ENCODE measurements at regions not wholly inside any gene's neighbourhood (a gene's known extent, or its start where the extent isn't known, plus 50 kb on each side); places are given as distances from the start of the nearest gene placed in this dataset.
A peak's percentile ranks its signal among the peaks of the same experiment; 100 is the strongest.

- H3K36me3 ChIP-seq, result no peaks in the 10 kb centered on the region
- peak; percentile 58 for DNase-seq
- H3K4me3 ChIP-seq (ENCODE audit: low read depth, low read length), result no peak overlapping the region
- no peaks in the 10 kb centered on the region for H3K27me3 ChIP-seq (ENCODE audit: insufficient read depth, low read depth, severe bottlenecking)
- H3K27ac ChIP-seq, result no peak overlapping the region
- H3K9me3 ChIP-seq (ENCODE audit: severe bottlenecking), result no peaks in the 10 kb centered on the region
- TF ChIP-seq CTCF (IDR thresholded peaks at IDR 0.05; ENCODE audit: low read depth, low read length), result peak; percentile 84
Observed at GRCh38 chr4:121277194-121278105, 103.4 kb downstream of the QRFPR start.

- DNase-seq, result no peak
- Histone ChIP-seq H3K9me3 (ENCODE audit: severe bottlenecking) (no peaks in the 10 kb centered on the region), H3K4me3 (ENCODE audit: low read depth, low read length) (no peak overlapping the region), H3K36me3 (no peaks in the 10 kb centered on the region), H3K27ac (no peak overlapping the region), H3K27me3 (ENCODE audit: insufficient read depth, low read depth, severe bottlenecking) (no peaks in the 10 kb centered on the region)
- TF ChIP-seq CTCF (IDR thresholded peaks at IDR 0.05; ENCODE audit: low read depth, low read length), result no peak
Observed at GRCh38 chr4:121273191-121273590, 107.6 kb downstream of the QRFPR start.

GRCh38 chr4:121272526-121272925 is 108.3 kb downstream of the QRFPR start:
- H3K27me3 ChIP-seq (ENCODE audit: insufficient read depth, low read depth, severe bottlenecking), result no peaks in the 10 kb centered on the region
- no peak for TF ChIP-seq CTCF (IDR thresholded peaks at IDR 0.05; ENCODE audit: low read depth, low read length)
- H3K36me3 ChIP-seq, result no peaks in the 10 kb centered on the region
- H3K27ac ChIP-seq, result no peak overlapping the region
- no peaks in the 10 kb centered on the region for H3K9me3 ChIP-seq (ENCODE audit: severe bottlenecking)
- DNase-seq, result no peak
- no peak overlapping the region for H3K4me3 ChIP-seq (ENCODE audit: low read depth, low read length)

- no peak for DNase-seq
- TF ChIP-seq CTCF (IDR thresholded peaks at IDR 0.05; ENCODE audit: low read depth, low read length), result no peak
Observed at GRCh38 chr4:121270389-121270788, 106.3 kb upstream of the TNIP3 start.

GRCh38 chr4:121269001-121269400 is 104.9 kb upstream of the TNIP3 start:
- H3K4me3 ChIP-seq (ENCODE audit: low read depth, low read length), result no peak overlapping the region
- H3K27ac ChIP-seq, result no peak overlapping the region
- DNase-seq, result no peak
- H3K36me3 ChIP-seq, result no peaks in the 10 kb centered on the region
- TF ChIP-seq CTCF (IDR thresholded peaks at IDR 0.05; ENCODE audit: low read depth, low read length), result no peak
- H3K27me3 ChIP-seq (ENCODE audit: insufficient read depth, low read depth, severe bottlenecking), result no peaks in the 10 kb centered on the region
- no peaks in the 10 kb centered on the region for H3K9me3 ChIP-seq (ENCODE audit: severe bottlenecking)

More at GRCh38 chr4:121270389-121270788, 106.3 kb upstream of the TNIP3 start:
- no peak overlapping the region for H3K4me3 ChIP-seq (ENCODE audit: low read depth, low read length)
- H3K36me3 ChIP-seq, result no peaks in the 10 kb centered on the region
- no peak overlapping the region for H3K27ac ChIP-seq
- no peaks in the 10 kb centered on the region for H3K27me3 ChIP-seq (ENCODE audit: insufficient read depth, low read depth, severe bottlenecking)
- H3K9me3 ChIP-seq (ENCODE audit: severe bottlenecking), result no peaks in the 10 kb centered on the region
